Smooth muscle cell (in vitro differentiated cells): ENCODE measurements at regions not wholly inside any gene's neighbourhood (a gene's known extent, or its start where the extent isn't known, plus 50 kb on each side); places are given as distances from the start of the nearest gene placed in this dataset.
"Not testable (repeated sequence)": the region's sequence is repeated elsewhere in the genome, so short reads cannot be mapped to it uniquely, and the experiment has no call there.

Experiments
- DNase-seq: peaks from one replicate; lab custom pipeline; 2025; ENCODE audit not compliant: unreplicated experiment; lab: John Stamatoyannopoulos, UW
- H2AFZ ChIP-seq: fragments of 200-600 bp; sonication (generic); 2 replicates; pipeline ENCODE4 v1.6.0; 2016; ENCODE audit warnings: antibody characterized with exemption, low read depth, mild to moderate bottlenecking
- H3F3A ChIP-seq: fragments of 200-600 bp; sonication (generic); 2 replicates; pipeline ENCODE4 v1.6.0; 2017; ENCODE audit warnings: antibody characterized with exemption, low read depth
- H3K27ac ChIP-seq: fragments of 200-600 bp; sonication (generic); 2 replicates; pipeline ENCODE4 v1.5.1; 2016; ENCODE audit warnings: low read depth, mild to moderate bottlenecking
- H3K27me3 ChIP-seq: fragments of 200-600 bp; sonication (generic); 2 replicates; pipeline ENCODE4 v1.6.1; 2016; ENCODE audit warnings: low read depth, mild to moderate bottlenecking
- H3K36me3 ChIP-seq: fragments of 200-600 bp; sonication (generic); 2 replicates; pipeline ENCODE4 v1.5.1; 2016; ENCODE audit warnings: low read depth
- H3K4me1 ChIP-seq: fragments of 200-600 bp; sonication (generic); 2 replicates; pipeline ENCODE4 v1.5.1; 2016; ENCODE audit warnings: low read depth
- H3K4me2 ChIP-seq: fragments of 200-600 bp; sonication (generic); 2 replicates; pipeline ENCODE4 v1.6.0; 2016; ENCODE audit warnings: mild to moderate bottlenecking
- H3K4me3 ChIP-seq: fragments of 200-600 bp; sonication (generic); 2 replicates; pipeline ENCODE4 v1.5.1; 2016; ENCODE audit warnings: mild to moderate bottlenecking
- H3K79me2 ChIP-seq: fragments of 200-600 bp; sonication (generic); 2 replicates; pipeline ENCODE4 v1.6.0; 2016; ENCODE audit warnings: low read depth, mild to moderate bottlenecking
- H3K9ac ChIP-seq: fragments of 200-600 bp; sonication (generic); 2 replicates; pipeline ENCODE4 v1.6.0; 2016; ENCODE audit warnings: low read depth
- H3K9me3 ChIP-seq: fragments of 200-600 bp; sonication (generic); replicated peaks from 2 replicates; pipeline ENCODE4 v1.5.1; 2016; ENCODE audit warnings: low read depth
- H4K20me1 ChIP-seq: fragments of 200-600 bp; sonication (generic); 2 replicates; pipeline ENCODE4 v1.6.0; 2016; ENCODE audit warnings: low read depth
- WGBS: methylation state at CpG from one replicate; pipeline ENCODE4 v1.1.7; 2016; ENCODE audit warnings: low lambda C conversion rate; 5-methylcytosine and 5-hydroxymethylcytosine counted together
- TF ChIP-seq, protein P1 (sequence below): fragments of 200-600 bp; sonication (generic); IDR thresholded peaks from 2 replicates; pipeline ENCODE4 v1.5.1; 2017; ENCODE audit warnings: borderline replicate concordance, mild to moderate bottlenecking, antibody characterized with exemption; ENCODE audit not compliant: insufficient read depth, poor library complexity, severe bottlenecking

DNA sequence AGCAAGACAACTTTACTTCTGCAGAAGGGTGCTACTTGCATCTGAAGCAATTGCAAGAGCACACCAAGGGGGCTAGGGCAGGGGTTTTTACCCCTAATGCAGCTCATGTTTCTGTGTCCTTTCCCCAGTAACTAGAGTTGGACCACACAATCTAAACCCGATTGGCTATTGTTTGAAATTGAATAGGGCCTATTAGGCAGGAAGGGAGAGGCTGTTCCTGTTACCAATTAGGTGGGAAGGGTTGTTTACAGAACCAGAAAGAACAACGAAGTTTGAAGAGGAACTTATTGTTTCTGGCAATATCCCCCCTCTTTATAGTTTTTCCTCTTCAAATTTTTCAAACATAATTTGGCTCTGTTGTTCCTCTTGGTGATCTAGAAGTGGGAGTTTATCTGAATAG is 85.5 kb downstream of the CHCHD4 start:
- Histone ChIP-seq H3K4me1 (no peaks in the 10 kb centered on the region), H3K9me3 (no peaks in the 10 kb centered on the region), H3K4me3 (no peak overlapping the region), H3K9ac (no peak overlapping the region), H2AFZ (no peak overlapping the region), H3K4me2 (no peak overlapping the region), H3K36me3 (no peaks in the 10 kb centered on the region), H3K79me2 (no peaks in the 10 kb centered on the region), H4K20me1 (no peaks in the 10 kb centered on the region), H3F3A (no peaks in the 10 kb centered on the region), H3K27me3 (no peaks in the 10 kb centered on the region), H3K27ac (no peak overlapping the region)
- no peak for DNase-seq
- TF ChIP-seq, protein P1, sequence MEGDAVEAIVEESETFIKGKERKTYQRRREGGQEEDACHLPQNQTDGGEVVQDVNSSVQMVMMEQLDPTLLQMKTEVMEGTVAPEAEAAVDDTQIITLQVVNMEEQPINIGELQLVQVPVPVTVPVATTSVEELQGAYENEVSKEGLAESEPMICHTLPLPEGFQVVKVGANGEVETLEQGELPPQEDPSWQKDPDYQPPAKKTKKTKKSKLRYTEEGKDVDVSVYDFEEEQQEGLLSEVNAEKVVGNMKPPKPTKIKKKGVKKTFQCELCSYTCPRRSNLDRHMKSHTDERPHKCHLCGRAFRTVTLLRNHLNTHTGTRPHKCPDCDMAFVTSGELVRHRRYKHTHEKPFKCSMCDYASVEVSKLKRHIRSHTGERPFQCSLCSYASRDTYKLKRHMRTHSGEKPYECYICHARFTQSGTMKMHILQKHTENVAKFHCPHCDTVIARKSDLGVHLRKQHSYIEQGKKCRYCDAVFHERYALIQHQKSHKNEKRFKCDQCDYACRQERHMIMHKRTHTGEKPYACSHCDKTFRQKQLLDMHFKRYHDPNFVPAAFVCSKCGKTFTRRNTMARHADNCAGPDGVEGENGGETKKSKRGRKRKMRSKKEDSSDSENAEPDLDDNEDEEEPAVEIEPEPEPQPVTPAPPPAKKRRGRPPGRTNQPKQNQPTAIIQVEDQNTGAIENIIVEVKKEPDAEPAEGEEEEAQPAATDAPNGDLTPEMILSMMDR = no peak
- 62% methylated on average over 2 of the region's 2 CpGs for WGBS

DNA sequence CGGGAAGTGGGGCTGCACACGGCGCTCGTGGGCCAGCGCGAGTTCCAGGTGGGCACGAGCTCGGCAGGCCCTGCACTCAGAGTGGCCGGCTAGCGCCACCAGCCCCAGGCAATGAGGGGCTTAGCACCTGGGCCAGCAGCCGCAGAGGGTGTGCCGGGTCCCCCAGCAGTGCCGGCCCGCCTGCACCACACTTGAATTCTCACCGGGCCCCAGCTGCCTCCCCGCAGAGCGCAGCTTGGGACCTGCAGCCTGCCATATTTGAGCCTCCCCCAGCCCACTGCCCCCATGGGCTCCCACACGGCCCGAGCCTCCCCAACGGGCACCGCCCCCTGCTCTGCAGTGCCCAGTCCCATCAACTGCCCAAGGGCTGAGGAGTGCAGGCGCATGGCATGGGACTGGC is 87.5 kb downstream of the CHCHD4 start:
- H3K4me3 ChIP-seq = no peak overlapping the region
- H3K4me1 ChIP-seq = no peaks in the 10 kb centered on the region
- H3K9me3 ChIP-seq = no peaks in the 10 kb centered on the region
- no peak overlapping the region for H3K27ac ChIP-seq
- no peaks in the 10 kb centered on the region for H3K27me3 ChIP-seq
- TF ChIP-seq, protein P1 = no peak
- WGBS = 95% methylated on average over 21 of the region's 22 CpGs
- H3K9ac ChIP-seq = no peak overlapping the region
- no peak for DNase-seq
- no peaks in the 10 kb centered on the region for H4K20me1 ChIP-seq
- H3K79me2 ChIP-seq = no peaks in the 10 kb centered on the region
- no peak overlapping the region for H2AFZ ChIP-seq
- H3F3A ChIP-seq = no peaks in the 10 kb centered on the region
- H3K36me3 ChIP-seq = no peaks in the 10 kb centered on the region
- no peak overlapping the region for H3K4me2 ChIP-seq

DNA sequence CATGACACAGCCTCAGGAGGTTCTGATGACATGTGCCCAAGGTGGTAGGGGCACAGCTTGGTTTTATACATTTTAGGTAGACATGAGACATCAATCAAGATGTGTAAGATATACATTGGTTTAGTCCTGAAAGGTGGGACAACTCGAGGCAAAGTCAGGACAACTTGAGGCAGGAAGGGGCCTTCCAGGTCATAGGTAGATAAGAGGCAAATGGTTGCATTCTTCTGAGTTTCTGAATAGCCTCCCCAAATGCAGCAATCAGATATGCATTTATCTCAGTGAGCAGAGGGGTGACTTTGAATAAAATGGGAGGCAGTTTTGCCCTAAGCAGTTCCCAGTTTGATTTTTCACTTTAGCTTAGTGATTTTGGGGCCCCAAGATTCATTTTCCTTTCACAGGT is 91.6 kb downstream of the CHCHD4 start:
- Histone ChIP-seq H3K36me3 (no peaks in the 10 kb centered on the region), H3K9me3 (no peaks in the 10 kb centered on the region), H2AFZ (no peak overlapping the region), H3K4me2 (no peak overlapping the region), H3K9ac (no peak overlapping the region), H3K79me2 (no peaks in the 10 kb centered on the region), H3K27me3 (no peaks in the 10 kb centered on the region), H4K20me1 (no peaks in the 10 kb centered on the region), H3K27ac (no peak overlapping the region), H3F3A (no peaks in the 10 kb centered on the region), H3K4me3 (no peak overlapping the region), H3K4me1 (no peaks in the 10 kb centered on the region)
- DNase-seq = no peak
- WGBS = 71% methylated on average over 1 of the region's 1 CpG
- TF ChIP-seq, protein P1 = no peak

DNA sequence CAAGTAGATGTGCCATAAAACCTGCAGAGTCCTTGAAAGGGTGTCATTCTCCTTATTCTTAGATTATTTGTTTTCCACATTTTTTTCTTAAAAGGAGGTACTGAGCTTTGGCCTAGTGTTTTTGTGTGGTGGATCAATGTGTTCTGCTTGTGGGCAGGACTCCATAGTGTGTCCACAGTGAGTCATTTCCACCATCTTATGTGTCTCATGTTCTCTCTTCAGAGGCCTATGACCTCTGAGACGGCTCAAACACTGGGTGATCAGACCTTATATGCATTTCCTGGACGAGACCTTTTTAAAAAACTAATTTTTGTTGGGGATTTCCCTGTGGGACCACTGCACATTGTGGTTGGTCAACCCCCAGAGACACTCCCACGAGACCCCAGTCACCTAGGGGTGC is 93.4 kb downstream of the CHCHD4 start:
- TF ChIP-seq, protein P1 = no peak
- Histone ChIP-seq H3K4me1 (no peaks in the 10 kb centered on the region), H3K4me2 (no peak overlapping the region), H3K27ac (no peak overlapping the region), H3K36me3 (no peaks in the 10 kb centered on the region), H3K79me2 (no peaks in the 10 kb centered on the region), H3K4me3 (no peak overlapping the region), H2AFZ (no peak overlapping the region), H3K27me3 (no peaks in the 10 kb centered on the region), H3K9ac (no peak overlapping the region), H4K20me1 (no peaks in the 10 kb centered on the region), H3K9me3 (peaks cover 12% of the 10 kb centered on the region), H3F3A (no peaks in the 10 kb centered on the region)
- no peak for DNase-seq
- 82% methylated on average over 3 of the region's 3 CpGs for WGBS

DNA sequence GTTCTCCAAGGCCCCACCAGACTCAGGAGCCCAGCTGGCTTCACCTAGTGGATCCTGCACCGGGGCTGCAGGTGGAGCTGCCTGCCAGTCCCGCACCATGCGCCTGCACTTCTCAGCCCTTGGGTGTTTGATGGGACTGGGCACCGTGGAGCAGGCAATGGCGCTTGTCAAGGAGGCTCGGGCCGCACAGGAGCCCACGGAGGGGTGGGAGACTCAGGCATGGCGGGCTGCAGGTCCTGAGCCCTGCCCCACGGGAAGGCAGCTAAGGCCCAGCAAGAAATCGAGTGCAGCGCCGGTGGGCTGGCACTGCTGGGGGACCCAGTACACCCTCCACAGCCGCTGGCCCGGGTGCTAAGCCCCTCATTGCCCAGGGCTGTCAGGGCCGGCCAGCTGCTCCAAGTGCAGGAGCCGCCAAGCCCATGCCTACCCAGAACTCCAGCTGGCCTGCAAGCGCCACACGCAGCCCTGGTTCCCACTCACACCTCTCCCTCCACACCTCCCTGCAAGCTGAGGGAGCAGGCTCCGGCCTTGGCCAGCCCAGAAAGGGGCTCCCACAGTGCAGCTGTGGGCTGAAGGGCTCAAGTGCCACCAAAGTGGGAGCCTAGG is 95.2 kb downstream of the CHCHD4 start:
- WGBS = 90% methylated on average over 20 of the region's 20 CpGs
- H3K27me3 ChIP-seq, H3K9ac ChIP-seq, DNase-seq, H3K4me1 ChIP-seq, H3F3A ChIP-seq, H4K20me1 ChIP-seq, H3K4me3 ChIP-seq, H3K4me2 ChIP-seq, H3K36me3 ChIP-seq, H2AFZ ChIP-seq, H3K27ac ChIP-seq, H3K79me2 ChIP-seq: not testable (repeated sequence)
- peaks cover 15% of the 10 kb centered on the region for H3K9me3 ChIP-seq

DNA sequence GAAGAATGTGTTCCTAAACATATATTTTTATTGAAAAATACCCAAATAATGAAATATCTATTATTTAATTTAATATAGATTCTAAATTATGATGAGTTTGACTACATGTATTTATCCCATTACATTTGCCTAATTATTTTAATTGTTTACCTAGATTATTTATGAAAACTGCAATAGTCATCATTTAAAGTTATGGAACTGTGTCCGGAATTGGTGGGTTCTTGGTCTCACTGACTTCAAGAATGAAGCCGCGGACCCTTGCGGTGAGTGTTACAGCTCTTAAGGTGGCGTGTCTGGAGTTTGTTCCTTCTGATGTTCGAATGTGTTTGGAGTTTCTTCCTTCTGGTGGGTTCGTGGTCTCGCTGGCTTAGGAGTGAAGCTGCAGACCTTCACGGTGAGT is 96.5 kb downstream of the CHCHD4 start:
- H3K36me3 ChIP-seq, H3K4me1 ChIP-seq, H3K27me3 ChIP-seq, H3K27ac ChIP-seq, H3F3A ChIP-seq, DNase-seq, H2AFZ ChIP-seq, H3K79me2 ChIP-seq, H3K4me2 ChIP-seq, H3K4me3 ChIP-seq, H4K20me1 ChIP-seq, H3K9ac ChIP-seq: not testable (repeated sequence)
- WGBS = 90% methylated on average over 9 of the region's 9 CpGs
- peaks cover 15% of the 10 kb centered on the region for H3K9me3 ChIP-seq
